HUDEP-2 (cell line): ENCODE measurements at regions not wholly inside any gene's neighbourhood (a gene's known extent, or its start where the extent isn't known, plus 50 kb on each side); places are given as distances from the start of the nearest gene placed in this dataset.
"Not testable (repeated sequence)": the region's sequence is repeated elsewhere in the genome, so short reads cannot be mapped to it uniquely, and the experiment has no call there.

Source experiments
- DNase-seq, 76 experiments: peaks; one replicate each; lab custom pipeline; 2025; ENCODE audit not compliant: unreplicated experiment in 76 of 76; lab: John Stamatoyannopoulos, UW

DNA sequence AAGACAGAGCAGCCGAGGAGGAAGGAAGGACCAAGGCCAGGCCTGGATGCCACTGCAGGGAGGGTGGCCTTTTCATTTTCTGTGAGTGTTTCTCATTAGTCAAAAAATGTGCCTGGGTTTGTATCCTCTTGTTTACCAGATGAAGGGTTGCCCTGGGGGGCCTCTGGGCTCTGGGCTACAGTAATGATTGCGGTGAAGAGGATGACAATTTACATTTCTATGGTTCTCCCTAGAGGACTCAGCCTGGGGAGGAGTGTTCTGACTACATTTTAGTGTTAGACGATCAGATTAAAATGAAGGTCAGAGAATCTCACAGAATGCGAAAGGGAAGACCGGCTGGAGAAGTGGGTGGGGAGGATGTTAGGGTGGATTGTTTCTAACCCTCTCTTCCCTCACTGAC lies 108.0 kb upstream of the KMT2C start:
- no peak for DNase-seq

DNA sequence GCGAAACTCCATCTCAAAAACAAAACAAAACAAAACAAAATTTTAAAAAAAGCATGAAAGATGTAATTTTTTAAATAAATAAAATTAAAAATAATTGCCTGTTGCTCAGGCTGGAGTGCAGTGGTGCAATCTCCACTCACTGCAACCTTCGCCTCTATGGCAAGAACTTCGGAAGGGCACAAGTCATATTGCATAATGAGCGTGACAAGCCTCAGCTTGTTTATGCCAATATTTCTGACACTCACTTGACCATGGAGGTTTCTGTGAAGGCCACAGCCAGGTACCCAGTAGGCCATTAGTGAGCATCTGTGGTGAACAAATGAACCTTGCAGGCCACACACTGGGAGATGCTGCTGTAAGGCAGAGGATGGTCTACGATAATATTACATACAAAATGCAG lies 106.1 kb upstream of the KMT2C start:
- no peak for DNase-seq

DNA sequence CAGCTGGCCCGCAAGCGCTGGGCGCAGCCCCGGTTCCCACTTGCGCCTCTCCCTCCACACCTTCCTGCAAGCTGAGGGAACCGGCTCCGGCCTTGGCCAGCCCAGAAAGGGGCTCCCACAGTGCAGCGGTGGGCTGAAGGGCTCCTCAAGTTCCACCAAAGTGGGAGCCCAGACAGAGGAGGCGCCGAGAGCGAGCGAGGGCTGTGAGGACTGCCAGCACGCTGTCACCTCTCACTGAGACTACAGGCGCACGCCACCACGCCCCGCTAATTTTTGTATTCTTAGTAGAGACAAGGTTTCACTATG lies 103.3 kb upstream of the KMT2C start:
- DNase-seq, result not testable (repeated sequence)

DNA sequence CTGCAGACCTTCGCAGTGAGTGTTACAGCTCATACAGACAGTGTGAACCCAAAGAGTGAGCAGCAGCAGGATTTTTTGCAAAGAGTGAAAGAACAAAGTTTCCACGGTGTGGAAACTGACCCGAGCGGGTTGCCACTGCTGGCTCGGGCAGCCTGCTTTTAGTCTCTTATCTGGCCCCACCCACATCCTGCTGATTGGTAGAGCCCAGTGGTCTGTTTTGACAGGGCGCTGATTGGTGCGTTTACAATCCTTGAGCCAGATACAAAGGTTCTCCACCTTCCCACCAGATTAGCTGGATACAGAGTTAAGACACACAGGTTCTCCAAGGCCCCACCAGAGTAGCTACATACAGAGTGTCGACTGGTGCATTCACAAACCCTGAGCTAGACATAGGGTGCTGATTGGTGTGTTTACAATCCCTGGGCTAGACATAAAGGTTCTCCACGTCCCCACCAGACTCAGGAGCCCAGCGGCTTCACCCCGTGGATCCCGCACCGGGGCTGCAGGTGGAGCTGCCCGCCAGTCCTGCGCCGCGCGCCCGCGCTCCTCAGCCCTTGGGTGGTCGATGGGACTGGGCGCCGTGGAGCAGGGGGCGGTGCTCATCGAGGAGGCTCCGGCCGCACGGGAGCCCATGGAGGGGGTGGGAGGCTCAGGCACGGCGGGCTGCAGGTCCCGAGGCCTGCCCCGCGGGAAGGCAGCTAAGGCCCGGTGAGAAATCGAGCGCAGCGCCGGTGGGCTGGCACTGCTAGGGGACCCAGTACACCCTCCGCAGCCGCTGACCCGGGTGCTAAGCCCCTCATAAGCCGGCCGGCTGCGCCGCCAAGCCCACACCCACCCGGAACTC lies 102.8 kb upstream of the KMT2C start:
- not testable (repeated sequence) for DNase-seq

DNA sequence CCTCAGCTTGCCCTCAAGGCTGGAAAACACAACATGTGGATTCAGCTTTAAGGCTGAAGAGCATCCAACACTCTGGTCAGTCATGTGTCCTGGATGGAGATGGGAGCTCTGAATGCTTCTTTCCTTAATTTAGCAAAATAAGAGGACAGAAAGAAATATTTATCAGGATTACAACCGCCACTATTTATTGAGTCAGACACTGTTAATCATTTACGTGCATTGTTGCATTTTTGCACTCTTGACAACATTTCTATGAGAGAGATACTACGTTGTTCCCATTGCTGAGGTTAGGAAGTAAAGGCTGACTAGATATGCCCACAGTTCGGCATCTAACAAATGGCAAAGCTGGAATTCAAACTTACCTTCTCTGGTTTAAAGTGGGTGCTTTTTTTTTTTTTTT lies 101.8 kb upstream of the KMT2C start:
- DNase-seq, result no peak

DNA sequence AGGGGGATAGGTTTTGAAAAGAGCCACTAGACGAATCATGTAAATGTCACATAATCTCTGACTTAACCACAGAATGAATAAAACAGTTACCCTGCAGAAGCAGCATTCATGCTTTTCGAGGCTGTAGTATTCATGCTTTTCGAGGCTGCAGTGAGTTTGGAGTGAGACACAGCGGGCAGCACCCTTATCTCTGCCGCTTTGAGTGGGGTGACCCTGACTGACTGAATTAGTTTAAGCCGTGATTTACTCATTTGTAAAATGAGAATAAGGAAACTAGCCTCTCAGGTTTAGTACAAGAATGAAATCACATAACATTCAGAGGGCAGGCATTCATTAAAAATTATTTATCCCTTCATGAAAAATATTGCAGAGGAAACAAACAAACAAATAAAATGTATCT lies 92.8 kb upstream of the KMT2C start:
- DNase-seq, result no peak

DNA sequence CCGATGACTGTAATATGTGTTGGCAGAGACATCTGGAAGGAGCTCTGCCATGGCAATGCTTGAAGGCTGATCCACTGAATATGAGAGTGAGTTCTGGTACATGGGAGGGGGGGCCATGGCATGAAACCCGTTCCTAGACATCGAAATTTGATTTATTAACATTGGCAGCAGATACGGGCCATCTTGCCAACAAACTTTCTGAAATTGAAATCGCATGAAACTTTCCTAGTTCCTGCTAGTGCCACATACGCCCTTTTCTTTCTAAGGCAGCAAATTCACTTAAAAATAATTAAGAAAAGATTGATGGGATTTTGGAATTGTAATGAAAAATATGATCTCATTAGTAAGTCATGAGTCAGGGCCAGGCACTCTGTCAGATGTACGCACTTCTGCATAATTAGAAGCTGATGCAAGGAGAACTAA lies 91.8 kb upstream of the KMT2C start:
- DNase-seq, result no peak

DNA sequence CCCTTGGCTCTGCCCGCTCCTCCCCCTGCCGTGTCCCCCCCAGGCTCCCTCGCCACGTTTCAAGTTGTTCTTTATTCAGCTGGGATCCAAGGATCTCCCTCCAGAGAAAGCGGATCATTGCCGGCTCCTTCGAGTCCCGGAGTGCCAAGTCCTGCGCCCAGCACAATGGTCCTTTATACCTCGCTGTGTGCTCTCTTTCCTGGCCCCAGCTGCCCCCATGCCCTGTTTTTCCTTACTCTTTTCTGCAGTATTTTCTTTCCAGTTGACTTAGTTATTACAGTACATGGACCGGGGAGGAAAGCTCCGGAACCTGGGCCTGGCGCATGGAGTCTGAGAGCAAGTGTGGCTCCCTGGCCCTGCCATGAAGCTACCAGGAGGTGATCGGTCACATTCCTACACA lies 88.1 kb upstream of the KMT2C start:
- DNase-seq, result no peak

DNA sequence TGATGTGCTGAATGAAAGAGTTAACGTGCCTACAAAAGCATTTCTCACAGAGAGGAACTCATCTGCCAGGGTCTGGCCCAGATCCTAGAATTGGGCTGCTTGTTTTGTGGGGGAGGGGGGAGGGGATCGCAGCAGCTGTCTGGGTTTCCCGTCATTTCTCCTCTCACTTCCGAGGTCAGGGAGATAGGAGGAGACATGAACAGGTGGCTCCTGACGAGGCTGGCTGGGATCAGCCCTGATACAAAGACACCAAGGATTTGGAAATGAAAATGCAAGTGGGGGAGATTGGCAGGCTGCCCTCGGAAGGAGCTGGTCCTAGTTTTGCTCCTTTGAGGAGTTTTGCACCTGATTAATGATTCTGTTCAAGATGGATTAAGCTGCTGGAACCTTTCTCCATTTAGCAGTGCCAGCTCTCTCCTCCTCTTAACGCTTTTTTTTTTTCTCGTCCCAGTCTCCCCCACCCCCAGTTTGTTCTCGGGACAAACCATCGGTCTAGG lies 86.8 kb upstream of the KMT2C start:
- DNase-seq, result no peak

DNA sequence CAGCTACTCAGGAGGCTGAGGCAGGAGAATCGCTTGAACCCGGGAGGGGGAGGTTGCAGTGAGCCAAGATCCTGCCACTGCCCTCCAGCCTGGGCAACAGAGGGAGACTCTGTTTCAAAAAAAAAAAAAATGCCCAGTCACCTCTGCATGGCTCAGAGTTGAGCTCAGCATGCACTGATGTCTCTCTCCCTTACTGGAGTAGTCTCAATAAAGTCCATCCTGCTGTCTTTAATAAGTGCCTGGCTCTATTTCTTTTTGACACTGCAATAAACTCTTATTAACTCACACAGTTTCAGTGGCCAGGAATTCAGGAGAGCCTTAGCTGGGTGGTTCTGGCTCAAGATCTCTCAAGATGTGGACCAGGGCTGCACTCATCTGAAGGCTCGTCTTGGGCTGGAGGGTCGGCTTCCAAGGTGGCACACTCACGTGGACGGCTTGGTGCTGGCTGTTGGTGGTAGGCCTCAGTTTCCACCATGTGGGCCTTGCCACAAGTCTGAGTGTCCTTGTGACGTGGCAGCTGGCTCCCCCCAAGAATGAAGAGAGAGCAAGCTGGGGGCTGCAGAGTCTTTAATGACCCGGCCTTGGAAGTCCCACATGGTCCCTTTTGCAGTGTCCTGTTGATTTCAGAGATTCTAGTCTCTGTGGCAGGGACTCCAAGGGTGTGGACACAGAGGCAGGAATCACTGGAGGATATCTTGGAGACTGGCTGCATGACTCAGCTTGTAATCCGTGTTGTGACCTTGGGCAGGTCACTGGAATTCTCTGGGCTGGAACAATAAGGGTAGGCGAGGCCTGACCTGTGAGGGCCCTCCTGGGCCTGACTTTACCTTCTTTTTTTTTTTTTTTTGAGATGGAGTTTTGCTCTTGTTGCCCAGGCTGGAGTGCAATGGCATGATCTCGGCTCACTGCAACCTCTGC lies 85.9 kb upstream of the KMT2C start:
- no peak for DNase-seq

DNA sequence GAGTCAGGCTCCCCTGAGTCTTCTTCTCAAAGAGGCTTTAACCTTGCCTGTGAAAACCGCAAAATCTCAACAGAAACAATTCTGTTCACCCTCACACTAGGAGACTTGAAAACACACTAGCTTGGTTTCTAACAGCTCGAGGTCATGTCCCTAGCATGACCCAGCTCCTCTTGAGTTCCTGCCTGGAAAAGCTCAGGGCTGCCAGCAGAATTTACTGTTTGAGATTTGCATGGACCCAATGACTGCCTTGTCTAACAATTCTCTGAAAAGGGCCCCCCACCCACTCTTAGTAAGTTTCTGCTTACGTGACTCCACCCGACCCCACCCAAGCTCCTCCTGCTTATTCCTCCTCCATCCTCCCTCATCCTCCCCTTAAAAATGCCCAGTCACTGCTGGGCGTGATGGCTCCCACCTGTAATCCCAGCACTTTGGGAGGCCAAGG lies 85.1 kb upstream of the KMT2C start:
- DNase-seq, result no peak

DNA sequence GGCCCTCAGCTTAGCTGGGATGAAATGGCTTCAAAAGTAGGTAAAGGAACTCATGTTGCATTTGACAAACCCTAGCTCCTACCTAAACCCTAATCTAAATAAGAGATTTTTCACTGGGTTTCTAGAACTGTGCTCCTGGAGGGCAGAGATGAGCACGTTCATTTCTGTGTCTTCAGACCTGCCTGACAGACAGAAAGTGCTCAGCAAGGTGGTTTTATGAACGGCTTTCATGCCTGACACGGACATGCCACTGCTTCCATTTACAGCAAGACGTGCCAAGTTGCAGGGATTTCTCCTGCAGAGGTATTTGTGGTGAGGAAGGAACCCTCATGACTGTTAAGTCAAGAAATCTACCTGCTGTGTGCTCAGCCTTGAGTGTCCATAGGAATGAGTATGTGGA lies 83.5 kb upstream of the KMT2C start:
- no peak for DNase-seq

DNA sequence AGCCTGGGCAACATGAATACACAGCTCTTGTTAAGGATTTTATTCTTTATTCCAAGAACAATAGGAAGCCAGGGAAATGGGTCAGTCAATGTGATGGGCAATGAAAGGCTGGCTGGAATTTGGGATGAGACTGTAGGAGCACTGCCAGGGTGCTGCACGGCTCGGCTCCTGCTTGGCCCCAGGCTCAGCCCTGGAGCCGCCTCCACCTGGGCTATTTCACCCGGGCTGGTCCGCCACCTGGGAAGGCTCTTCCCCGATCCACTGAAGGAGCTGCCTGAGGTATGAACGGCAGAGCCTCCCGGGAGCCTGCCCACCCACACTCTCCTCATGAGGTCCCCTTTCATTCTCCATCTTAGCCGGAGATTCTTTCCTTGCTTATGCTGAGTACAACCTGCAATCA lies 80.4 kb upstream of the KMT2C start:
- no peak for DNase-seq

DNA sequence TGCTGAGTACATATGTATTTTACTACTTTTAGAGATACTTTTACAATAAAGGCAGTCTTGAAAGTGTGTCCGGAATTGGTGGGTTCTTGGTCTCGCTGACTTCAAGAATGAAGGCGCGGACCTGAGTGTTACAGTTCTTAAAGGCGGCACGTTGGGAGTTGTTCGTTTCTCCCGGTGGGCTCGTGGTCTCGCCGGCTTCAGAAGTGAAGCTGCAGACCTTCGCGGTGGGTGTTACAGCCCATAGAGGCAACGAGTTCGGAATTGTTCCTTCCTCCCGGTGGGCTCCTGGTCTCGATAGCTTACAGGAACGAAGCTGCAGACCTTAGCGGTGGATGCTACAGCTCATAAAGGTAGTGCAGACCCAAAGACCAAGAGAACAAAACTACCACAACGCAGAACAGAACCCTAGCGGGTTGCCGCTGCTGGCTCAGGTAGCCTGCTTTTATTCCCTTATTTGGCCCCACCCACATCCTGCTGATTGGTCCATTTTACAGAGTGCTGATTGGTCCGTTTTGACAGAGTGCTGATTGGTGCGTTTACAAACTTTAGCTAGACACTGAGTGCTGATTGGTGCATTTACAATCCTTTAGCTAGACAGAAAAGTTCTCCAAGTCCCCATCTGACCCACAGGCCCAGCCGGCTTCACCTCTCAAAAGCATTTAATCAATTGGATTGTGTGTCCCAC lies 79.6 kb upstream of the KMT2C start:
- DNase-seq, result not testable (repeated sequence)

DNA sequence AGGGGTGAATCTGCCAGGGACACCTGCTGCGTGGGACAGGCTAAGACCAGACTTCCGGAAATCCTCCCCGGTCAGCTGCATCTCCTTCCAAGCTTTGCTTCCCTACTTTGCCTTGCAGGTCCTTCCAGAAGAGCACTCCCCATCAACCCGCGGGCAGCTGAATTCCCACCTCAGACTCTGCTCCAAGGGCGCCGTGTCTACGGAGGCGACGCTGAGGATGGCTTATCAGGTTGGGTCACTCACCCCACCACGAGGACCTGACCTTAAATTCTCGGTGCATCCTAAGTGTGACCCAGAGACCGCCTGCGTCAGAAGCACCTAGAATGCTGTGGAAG lies 78.9 kb upstream of the KMT2C start:
- DNase-seq, result no peak

DNA sequence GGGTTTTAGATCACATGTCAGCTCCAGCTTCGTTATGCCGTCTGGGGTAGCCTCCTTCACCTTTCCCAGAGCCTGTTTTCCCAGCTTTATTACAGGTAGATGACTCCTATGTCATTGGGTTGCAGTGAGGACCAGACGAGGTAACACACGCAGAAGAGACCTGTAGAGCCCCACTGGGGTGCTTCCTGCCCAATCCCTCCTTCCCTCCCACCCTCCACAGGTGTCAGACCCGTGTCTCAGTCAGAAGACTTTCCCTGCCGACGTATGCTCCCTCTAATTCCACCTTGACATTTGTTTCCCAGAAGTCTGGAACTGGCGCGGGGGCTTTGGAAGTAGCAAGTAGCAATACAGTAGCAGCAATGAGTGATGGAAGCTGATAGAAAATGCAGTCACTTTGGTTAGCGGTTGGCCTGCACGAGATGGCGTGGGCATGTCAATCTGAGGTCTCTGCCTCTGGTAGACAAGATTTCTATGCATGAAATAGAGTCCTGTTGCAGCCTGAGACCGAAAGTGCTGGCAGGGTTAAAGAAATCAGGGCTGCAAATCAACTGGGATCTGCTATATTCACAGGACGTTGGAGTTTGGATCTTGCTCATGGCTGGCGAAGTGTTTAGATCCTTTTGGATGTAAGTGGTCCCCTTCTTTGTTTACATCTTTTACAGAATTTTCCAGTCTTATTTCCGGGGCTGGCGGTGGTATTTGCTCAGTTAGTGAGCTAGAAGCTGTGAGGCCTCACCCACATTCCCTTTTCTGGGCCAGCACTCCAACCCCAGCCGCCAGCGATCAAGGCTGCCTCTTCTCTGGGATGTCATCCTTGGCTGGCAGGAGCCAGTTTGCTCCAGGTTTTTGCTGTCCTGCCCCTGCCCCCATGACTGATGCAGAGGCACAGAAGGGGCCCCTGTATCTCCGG lies 78.3 kb upstream of the KMT2C start:
- no peak for DNase-seq

DNA sequence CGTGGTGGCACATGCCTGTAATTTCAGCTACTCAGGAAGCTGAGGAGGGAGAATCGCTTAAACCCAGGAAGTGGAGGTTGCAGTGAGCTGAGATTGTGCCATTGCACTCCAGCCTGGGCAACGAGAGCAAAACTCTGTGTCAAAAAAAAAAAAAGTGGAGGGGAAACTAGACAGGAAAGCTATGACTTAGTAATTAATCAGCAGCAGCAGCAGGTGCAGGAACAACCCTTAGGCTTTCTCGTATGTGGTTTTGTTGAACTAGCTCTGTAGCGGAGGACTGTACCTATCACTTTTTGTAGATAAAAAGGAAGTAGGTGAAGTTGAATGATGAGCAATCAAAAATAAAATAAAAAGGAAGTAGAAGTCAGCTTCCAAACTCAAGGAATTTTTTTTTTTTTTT lies 76.9 kb upstream of the KMT2C start:
- DNase-seq, result no peak

DNA sequence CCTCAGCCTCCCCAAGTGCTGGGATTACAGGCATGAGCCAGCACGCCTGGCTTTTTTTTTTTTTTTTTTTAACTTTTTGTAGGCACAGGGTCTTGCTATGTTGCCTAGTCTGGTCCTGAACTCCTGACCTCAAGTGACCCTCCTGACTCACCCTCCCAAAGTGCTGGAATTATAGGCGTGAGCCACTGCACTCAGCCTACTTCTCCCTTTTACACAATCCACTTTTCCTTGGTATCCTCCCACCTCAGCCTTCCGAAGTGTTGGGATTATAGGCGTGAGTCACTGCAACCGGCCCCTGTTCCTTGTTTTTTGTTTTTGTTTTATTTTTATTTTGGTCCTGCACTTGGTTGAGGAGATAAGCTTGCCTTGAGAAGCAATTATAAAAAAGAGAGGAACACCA lies 75.9 kb upstream of the KMT2C start:
- no peak for DNase-seq

DNA sequence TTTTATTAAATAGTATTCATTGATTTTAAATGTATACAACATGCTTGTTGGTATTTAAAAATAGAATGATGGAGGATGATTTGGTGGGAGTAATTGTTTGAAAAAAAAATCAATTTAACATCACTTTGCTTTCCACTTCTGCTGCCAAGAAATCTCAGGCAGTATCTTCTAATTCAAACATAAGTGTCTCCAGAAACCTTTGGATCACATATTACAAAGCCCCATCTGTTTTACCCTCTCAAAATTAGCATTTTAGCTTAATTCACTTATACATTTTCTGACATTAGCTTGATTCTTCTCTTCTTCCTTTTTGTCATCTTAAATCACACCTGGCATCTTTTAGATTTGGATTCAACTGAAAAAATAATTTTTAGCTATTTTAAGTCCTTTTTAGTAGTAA lies 72.9 kb upstream of the KMT2C start:
- DNase-seq, result no peak

DNA sequence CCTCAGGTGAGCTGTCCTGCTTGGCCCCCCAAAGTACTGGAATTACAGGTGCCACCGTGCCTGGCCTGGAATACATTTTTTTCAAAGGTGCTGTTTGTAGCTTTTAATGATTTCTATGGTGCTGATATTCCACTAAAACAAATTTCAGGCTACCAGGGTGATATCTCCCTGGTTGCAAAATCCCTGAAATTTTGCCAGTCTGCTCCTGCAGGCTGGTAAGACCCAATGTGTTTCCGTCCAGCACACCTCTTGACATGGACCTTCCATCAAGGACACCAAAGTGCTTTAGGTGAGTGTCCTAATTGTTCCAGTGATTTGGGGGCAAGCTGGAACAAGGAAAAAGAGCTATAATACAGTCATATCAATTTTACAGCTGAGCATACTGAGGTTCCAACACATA lies 69.8 kb upstream of the KMT2C start:
- DNase-seq, result peak in 1 of 76 experiments; percentile 1
